ENCODE measurements at regions not wholly inside any gene's neighbourhood (a gene's known extent, or its start where the extent isn't known, plus 50 kb on each side); places are given as distances from the start of the nearest gene placed in this dataset.
"Not testable (repeated sequence)": the region's sequence is repeated elsewhere in the genome, so short reads cannot be mapped to it uniquely, and the experiment has no call there.

DNA sequence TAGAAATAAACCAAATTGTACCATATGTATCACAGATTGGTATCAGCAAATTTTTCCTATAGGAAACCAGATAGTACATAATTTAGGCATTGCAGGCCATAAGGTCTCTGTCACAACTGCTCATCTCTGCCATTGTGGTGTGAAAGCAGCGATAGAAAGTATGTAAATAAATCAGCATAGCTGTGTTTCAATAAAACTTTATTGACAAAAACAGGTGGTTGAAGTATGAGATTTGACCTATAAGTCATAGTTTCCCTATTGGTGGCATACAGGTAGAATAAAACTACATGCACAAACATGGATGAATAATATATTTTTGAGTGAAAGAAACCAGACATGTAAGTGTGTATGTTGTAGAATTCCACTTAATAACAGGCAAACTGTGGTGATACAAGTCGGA is 1454.9 kb downstream of the REEP3 start:
- Mint-ChIP-seq H3K27ac (no peak overlapping the region), H3K9me3 (no peaks in the 10 kb centered on the region), H3K4me1 (no peaks in the 10 kb centered on the region), H3K36me3 (no peaks in the 10 kb centered on the region), H3K4me3 (no peak overlapping the region), H3K27me3 (no peaks in the 10 kb centered on the region)
- ATAC-seq (replicated peaks) = no peak
- DNase-seq = no peak

DNA sequence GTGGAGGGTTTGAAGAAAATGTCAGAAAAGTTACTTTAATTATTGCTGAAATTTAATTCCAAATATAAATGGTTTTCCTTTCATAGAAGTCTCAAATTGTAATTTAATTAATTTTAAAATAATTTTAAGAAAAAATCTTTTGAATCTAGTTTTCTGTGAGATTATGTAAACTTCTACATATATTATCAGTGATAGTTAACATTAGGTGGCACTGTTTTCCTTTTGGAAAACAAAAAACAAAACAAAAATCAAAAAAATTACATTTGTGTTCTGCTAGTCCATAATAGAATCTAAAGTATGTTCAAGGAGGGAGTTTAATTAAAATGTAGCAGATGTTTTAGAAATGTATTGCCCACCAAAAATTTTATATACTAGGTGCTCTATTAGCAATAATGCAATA is 1456.7 kb downstream of the REEP3 start:
- DNase-seq = no peak
- H3K9me3 Mint-ChIP-seq = no peaks in the 10 kb centered on the region
- no peak for ATAC-seq (replicated peaks)
- H3K4me3 Mint-ChIP-seq = no peak overlapping the region
- H3K27ac Mint-ChIP-seq = no peak overlapping the region
- H3K36me3 Mint-ChIP-seq = no peaks in the 10 kb centered on the region
- H3K27me3 Mint-ChIP-seq = no peaks in the 10 kb centered on the region
- H3K4me1 Mint-ChIP-seq = no peaks in the 10 kb centered on the region

DNA sequence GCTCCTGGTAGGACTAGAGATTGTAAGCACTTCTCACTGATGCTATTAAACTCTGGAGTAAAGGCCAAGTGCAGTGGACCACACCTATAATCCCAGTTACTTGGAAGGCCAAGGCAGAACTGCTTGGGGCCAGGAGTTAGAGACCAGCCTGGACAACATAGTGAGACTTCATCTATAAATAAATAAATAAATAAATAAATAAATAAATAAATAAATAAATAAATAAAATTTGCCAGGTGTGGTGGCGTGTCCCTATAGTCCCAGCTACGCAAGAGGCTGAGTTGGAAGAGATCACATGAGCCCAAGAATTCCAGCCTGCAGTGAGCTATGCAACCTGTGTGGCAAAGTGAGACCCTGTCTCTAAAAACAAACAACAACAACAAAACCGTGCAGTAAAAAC is 1475.7 kb downstream of the REEP3 start:
- Mint-ChIP-seq H3K27me3 (no peaks in the 10 kb centered on the region), H3K4me1 (no peaks in the 10 kb centered on the region), H3K4me3 (no peak overlapping the region), H3K36me3 (no peaks in the 10 kb centered on the region), H3K9me3 (peaks cover 3 to 4% of the 10 kb centered on the region in 2 donors), H3K27ac (no peak overlapping the region)
- no peak for DNase-seq
- ATAC-seq (replicated peaks) = no peak

DNA sequence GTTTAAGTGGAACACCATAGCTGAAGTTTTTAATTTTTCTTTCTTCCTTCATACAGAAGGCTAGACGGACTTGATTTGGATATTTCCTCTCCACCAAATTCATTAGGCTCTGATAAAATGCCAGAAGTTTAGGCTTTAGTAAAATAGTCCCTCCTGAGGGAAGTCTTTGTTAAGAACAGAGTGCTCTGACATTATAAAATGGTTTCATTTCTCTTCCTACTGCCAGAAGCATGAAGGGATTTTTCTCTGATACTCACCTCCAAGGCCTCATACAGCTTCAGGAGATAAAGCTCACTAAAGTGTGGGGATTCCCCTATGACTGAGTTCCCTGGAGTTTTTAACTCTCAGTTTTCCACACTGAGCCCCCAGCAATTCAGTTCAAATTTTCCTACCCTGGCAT is 1489.6 kb downstream of the REEP3 start:
- H3K4me1 Mint-ChIP-seq = no peaks in the 10 kb centered on the region
- ATAC-seq (replicated peaks) = no peak
- peaks cover 2 to 3% of the 10 kb centered on the region in 2 donors for H3K9me3 Mint-ChIP-seq
- no peaks in the 10 kb centered on the region for H3K36me3 Mint-ChIP-seq
- H3K4me3 Mint-ChIP-seq = no peak overlapping the region
- no peaks in the 10 kb centered on the region for H3K27me3 Mint-ChIP-seq
- no peak overlapping the region for H3K27ac Mint-ChIP-seq
- no peak for DNase-seq

DNA sequence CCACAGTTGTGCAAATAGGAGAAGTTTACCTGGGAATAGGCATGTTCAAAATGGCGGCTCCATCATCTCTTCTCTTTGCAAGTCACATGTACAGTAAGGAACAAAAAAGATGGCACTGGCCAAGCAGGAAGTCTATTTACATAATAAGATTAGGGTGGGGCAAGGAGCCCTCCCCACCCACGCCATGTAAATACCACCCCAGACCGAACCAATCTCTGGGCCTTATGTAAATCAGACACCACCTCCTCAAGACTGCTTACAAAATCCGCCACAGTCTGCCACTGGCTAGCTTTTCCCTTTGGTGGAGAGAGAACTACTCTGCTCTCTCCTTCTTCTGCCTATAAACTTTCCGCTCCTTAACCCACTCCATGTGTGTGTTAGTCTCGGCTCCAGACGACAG is 1496.3 kb downstream of the REEP3 start:
- no peaks in the 10 kb centered on the region for H3K36me3 Mint-ChIP-seq
- DNase-seq (no peak), ATAC-seq (replicated peaks) (no peak)
- peaks cover 4 to 6% of the 10 kb centered on the region in 2 donors for H3K9me3 Mint-ChIP-seq
- H3K27me3 Mint-ChIP-seq = no peaks in the 10 kb centered on the region
- no peak overlapping the region for H3K4me3 Mint-ChIP-seq
- H3K27ac Mint-ChIP-seq = no peak overlapping the region
- H3K4me1 Mint-ChIP-seq = no peaks in the 10 kb centered on the region

DNA sequence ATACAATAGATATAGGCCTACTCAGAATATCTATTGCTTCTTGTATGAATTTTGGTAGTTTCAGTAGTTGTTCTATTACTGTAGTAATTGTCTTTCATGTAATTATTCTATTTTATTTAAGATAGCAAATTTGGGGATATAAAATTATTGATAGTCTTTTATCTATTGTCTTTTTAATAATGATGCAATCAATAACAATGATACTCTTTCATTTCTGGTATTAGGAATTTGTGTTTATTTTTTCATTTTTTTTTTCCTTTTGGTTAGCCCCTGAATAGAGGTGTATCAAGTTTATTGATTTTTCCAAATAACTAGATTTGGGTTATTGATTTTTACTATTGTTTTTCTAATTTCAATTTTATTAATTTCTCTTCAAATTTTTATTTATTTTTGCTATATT is 1503.7 kb downstream of the REEP3 start:
- Mint-ChIP-seq H3K4me1 (no peaks in the 10 kb centered on the region), H3K36me3 (no peaks in the 10 kb centered on the region), H3K27me3 (no peaks in the 10 kb centered on the region), H3K9me3 (peaks cover 4 to 6% of the 10 kb centered on the region in 2 donors), H3K27ac (no peak overlapping the region), H3K4me3 (no peak overlapping the region)
- DNase-seq = no peak
- no peak for ATAC-seq (replicated peaks)

DNA sequence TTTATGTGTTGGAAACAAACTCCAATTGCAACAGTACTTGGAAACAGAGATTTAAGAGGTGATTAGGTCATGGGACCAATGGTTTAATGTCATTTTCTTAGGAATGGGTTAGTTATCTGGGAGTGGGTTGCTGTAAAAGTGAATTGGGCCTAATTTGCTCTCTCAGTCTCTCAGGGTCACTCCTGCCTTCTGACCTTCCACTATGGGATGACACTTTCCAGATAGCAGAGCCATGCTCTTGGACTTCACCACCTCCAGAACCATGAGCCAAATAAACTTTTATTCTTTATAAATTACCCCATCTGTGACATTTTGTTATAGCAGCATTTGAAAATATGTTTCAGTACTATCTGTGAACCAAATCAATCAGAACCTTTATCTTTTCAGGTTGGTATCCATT is 1509.1 kb downstream of the REEP3 start:
- Mint-ChIP-seq H3K4me1 (no peaks in the 10 kb centered on the region), H3K36me3 (no peaks in the 10 kb centered on the region), H3K27me3 (no peaks in the 10 kb centered on the region), H3K4me3 (no peak overlapping the region), H3K9me3 (peaks cover 0 to 4% of the 10 kb centered on the region in 2 donors), H3K27ac (no peak overlapping the region)
- DNase-seq = no peak
- ATAC-seq (replicated peaks) = no peak

DNA sequence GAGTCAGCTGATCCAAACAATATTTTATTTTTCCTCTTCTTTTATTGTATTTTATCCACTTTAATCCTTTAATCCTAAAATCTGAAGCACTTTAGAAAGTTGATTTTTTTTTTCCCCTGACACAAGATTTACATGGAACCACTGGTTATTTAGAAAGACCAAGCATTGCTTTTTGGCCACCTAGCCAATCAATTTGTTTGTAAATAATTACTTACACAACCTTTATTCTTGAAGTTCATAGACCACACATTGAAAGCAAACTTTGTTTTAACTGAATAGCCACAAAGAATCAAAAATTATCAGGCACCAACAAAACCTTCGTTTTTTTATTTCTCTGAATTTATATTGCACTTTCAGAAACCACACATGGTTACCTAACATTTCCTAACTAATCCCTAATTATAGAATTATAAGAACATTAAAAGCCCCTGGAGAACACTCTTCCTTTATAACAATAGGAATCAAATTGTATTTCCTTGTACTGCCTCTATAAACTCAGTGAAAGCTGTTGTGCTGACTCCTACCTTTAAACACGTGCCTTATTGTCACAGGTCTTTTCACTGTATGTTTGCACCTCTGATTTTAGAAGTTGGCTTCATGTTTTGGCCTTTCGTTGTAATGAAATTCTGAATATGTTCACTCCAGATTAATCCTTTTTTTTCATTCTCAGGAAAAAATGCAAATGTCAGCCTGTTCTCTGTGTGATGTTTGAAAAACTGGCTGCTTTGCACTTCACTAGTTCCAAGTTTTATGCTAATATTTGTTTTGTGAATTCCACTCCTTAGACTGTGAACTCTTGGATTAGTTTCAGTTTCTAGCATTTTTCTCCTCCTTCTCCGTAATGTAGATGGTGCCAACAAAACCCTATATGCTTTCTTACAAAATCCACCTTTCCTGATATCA is 1511.9 kb downstream of the REEP3 start:
- H3K9me3 Mint-ChIP-seq = peaks cover 4 to 5% of the 10 kb centered on the region in 2 donors

DNA sequence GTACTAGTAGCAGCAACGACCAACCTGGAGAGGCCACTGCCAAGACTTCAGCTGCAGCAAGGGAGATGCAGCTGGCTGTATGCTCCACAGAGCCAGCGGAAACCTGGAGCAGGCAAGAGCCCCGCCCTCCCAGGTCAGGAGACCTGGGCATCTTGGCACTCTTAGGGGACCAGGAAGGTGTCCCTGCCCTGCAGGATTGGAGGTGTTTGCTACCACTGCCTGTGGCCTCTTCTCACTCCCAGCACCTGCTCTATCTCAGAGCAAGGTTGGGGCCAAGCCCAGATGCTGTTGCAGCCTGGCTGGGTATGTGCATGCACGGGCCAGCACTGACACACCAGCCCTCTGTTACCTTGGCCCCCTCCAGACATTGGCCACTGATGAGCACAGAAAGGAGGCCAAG is 1512.8 kb downstream of the REEP3 start:
- H3K36me3 Mint-ChIP-seq = no peaks in the 10 kb centered on the region
- no peak overlapping the region for H3K4me3 Mint-ChIP-seq
- no peaks in the 10 kb centered on the region for H3K4me1 Mint-ChIP-seq
- no peak overlapping the region for H3K27ac Mint-ChIP-seq
- ATAC-seq (replicated peaks) = peak in 1 of 2 donors; percentile 23
- no peak for DNase-seq
- H3K27me3 Mint-ChIP-seq = no peaks in the 10 kb centered on the region
- peaks cover 4 to 5% of the 10 kb centered on the region in 2 donors for H3K9me3 Mint-ChIP-seq

More for the DNA sequence above, 1511.9 kb downstream of the REEP3 start:
- Mint-ChIP-seq H3K36me3 (no peaks in the 10 kb centered on the region), H3K4me1 (no peaks in the 10 kb centered on the region), H3K27ac (no peak overlapping the region), H3K4me3 (no peak overlapping the region), H3K27me3 (no peaks in the 10 kb centered on the region)
- ATAC-seq (replicated peaks) (no peak), DNase-seq (no peak)

DNA sequence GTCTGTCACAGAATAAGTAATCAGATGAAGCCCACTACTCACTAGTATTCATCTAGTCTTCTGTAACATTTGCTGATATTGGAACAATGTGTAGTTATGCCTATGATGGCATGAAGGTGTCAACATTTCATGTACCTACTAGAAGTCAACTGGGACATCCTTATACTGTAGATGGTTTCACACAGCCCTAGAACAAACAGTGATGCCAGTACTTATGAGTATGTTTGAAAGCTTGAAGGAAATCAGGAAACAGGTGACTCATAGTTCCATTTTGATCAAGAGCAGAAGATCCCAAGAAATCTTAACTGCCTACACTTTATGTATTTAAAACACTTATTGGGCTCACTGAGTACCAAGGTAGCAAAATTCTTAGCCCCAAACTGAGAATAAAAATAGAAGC is 1519.6 kb downstream of the REEP3 start:
- Mint-ChIP-seq H3K9me3 (peaks cover under 1 to 1% of the 10 kb centered on the region in 2 donors), H3K27ac (no peak overlapping the region), H3K36me3 (no peaks in the 10 kb centered on the region), H3K4me1 (no peaks in the 10 kb centered on the region), H3K27me3 (no peaks in the 10 kb centered on the region), H3K4me3 (no peak overlapping the region)
- DNase-seq = no peak
- no peak for ATAC-seq (replicated peaks)

DNA sequence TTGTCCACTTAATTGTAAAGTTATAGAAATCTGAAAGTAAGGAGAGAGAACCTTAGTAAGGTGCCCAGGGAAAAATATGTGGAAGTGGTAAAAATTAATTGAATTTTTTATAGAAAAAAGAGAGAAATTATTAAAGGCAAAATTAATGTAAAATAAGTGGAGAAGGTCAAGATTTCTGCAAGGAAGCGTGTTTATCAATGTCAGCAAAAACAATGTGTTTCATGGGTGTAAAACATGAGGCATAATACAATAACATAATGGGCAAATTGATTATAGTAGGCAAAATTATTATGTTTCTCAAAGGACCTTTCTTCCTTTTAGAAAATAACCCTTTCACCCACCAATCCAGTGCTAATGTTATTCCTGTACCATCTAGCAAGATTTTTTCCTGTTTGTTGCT is 1520.1 kb downstream of the REEP3 start:
- H3K27ac Mint-ChIP-seq = no peak overlapping the region
- no peaks in the 10 kb centered on the region for H3K4me1 Mint-ChIP-seq

DNA sequence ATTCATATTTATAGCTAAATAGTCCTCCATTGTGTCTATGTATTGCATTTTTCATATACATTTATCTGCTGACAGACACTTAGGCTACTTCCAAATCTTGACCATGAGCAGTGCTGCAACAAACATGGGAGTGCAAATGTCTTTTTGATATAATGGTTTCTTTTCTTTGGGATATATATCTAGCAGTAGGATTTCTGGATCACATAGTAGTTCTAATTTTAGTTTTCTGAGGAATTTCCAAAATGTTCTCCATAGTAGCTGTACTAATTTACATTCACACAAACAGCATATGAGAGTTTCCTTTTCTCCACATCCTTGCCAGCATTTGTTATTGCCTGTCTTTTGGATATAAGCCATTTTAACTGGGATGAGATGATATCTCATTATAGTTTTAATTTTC is 1521.3 kb downstream of the REEP3 start:
- Mint-ChIP-seq H3K27ac (no peak overlapping the region), H3K9me3 (peaks cover 0 to 1% of the 10 kb centered on the region in 2 donors), H3K4me3 (no peak overlapping the region), H3K27me3 (no peaks in the 10 kb centered on the region), H3K36me3 (no peaks in the 10 kb centered on the region), H3K4me1 (no peaks in the 10 kb centered on the region)
- ATAC-seq (replicated peaks) (no peak), DNase-seq (no peak)

More for the DNA sequence above, 1520.1 kb downstream of the REEP3 start:
- no peak overlapping the region for H3K4me3 Mint-ChIP-seq
- no peak for DNase-seq
- peaks cover 0 to 1% of the 10 kb centered on the region in 2 donors for H3K9me3 Mint-ChIP-seq
- no peak for ATAC-seq (replicated peaks)
- no peaks in the 10 kb centered on the region for H3K36me3 Mint-ChIP-seq
- no peaks in the 10 kb centered on the region for H3K27me3 Mint-ChIP-seq

DNA sequence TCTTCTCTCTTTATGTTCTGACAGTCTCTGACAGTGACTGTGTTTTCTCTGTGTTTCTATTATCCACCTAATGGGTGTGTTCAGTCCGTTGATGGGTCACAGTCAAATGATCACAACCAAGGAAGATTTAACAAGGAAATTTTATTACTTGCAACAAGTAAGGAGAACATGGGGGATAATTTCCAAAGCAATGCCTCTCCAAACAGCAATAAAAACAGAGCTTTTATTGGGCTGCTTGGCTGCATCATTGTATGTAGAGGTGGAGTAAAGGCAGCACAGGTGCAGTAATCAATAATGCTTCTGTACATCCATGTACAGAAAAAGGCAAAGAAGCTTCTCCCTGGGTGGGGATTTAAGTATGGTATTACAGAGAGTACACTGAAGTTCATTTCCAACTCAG is 1525.6 kb downstream of the REEP3 start:
- H3K27me3 Mint-ChIP-seq = no peaks in the 10 kb centered on the region
- no peak for ATAC-seq (replicated peaks)
- no peaks in the 10 kb centered on the region for H3K36me3 Mint-ChIP-seq
- H3K27ac Mint-ChIP-seq = no peak overlapping the region
- H3K4me1 Mint-ChIP-seq = no peaks in the 10 kb centered on the region
- DNase-seq = no peak
- H3K9me3 Mint-ChIP-seq = peaks cover 0 to 4% of the 10 kb centered on the region in 2 donors
- no peak overlapping the region for H3K4me3 Mint-ChIP-seq

DNA sequence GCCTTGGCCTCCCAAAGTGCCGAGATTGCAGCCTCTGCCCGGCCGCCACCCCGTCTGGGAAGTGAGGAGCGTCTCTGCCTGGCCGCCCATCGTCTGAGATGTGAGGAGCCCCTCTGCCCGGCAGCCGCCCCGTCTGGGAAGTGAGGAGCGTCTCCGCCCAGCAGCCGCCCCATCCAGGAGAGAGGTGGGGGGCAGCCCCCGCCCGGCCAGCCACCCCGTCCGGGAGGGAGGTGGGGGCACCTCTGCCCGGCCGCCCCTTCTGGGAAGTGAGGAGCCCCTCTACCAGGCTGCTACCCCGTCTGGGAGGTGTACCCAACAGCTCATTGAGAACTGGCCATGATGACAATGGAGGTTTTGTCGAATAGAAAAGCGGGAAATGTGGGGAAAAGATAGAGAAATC is 1530.9 kb downstream of the REEP3 start:
- not testable (repeated sequence) for H3K4me3 Mint-ChIP-seq; H3K9me3 Mint-ChIP-seq; H3K4me1 Mint-ChIP-seq; ATAC-seq (replicated peaks); DNase-seq; H3K36me3 Mint-ChIP-seq; H3K27ac Mint-ChIP-seq; H3K27me3 Mint-ChIP-seq

DNA sequence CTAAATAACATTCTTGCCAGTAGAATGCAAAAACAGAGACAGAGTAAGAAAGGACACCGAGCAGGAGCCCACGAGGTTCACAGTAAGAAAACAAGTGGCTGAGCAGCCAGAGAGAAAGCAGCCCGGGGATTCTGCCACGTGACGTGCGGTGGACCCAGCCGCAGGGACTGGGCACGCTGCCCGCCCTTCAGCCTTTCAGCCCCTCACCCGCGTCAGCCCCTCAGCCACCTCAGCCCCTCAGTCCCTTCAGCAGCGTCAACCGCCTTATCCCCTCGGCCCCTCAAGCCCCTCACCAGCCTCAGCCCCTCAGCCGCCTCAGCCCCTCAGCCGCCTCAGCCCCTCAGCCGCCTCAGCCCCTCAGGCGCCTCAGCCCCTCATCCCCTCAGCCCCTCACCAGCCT is 1532.2 kb downstream of the REEP3 start:
- not testable (repeated sequence) for H3K27ac Mint-ChIP-seq; H3K9me3 Mint-ChIP-seq; H3K27me3 Mint-ChIP-seq; H3K36me3 Mint-ChIP-seq; H3K4me3 Mint-ChIP-seq; ATAC-seq (replicated peaks); H3K4me1 Mint-ChIP-seq; DNase-seq
